ENCODE measurements at regions not wholly inside any gene's neighbourhood (a gene's known extent, or its start where the extent isn't known, plus 50 kb on each side); places are given as distances from the start of the nearest gene placed in this dataset.

GRCh38 chr2:212712466-212712865, 173.9 kb upstream of the ERBB4 start:
- DNase-seq (ENCODE audit: low read depth, low spot score) = no peak
- Histone ChIP-seq H3K27ac (ENCODE audit: low read depth, low read length) (peak overlapping the region; percentile 52), H3K4me3 (ENCODE audit: low read depth, low read length) (no peak overlapping the region), H3K9me3 (ENCODE audit: control insufficient read depth, insufficient read depth, low read length) (no peaks in the 10 kb centered on the region), H3K27me3 (ENCODE audit: control insufficient read depth, insufficient read depth, low read length) (no peaks in the 10 kb centered on the region)
- ChIA-PET POLR2A (no interaction called here), CTCF (no interaction called here)
- TF ChIP-seq CTCF (IDR thresholded peaks at IDR 0.05; ENCODE audit: low read depth, low read length) = no peak

- Histone ChIP-seq H3K27ac (ENCODE audit: low read depth, low read length) (no peak overlapping the region), H3K27me3 (ENCODE audit: control insufficient read depth, insufficient read depth, low read length) (no peaks in the 10 kb centered on the region), H3K4me3 (ENCODE audit: low read depth, low read length) (no peak overlapping the region), H3K9me3 (ENCODE audit: control insufficient read depth, insufficient read depth, low read length) (no peaks in the 10 kb centered on the region)
- ChIA-PET CTCF (no interaction called here), POLR2A (no interaction called here)
- peak; percentile 68 for DNase-seq (ENCODE audit: low read depth, low spot score)
- TF ChIP-seq CTCF (IDR thresholded peaks at IDR 0.05; ENCODE audit: low read depth, low read length) = no peak
Measured at GRCh38 chr2:212711856-212712255, 173.3 kb upstream of the ERBB4 start.

- Histone ChIP-seq H3K27ac (ENCODE audit: low read depth, low read length) (no peak overlapping the region), H3K4me3 (ENCODE audit: low read depth, low read length) (no peak overlapping the region), H3K27me3 (ENCODE audit: control insufficient read depth, insufficient read depth, low read length) (no peaks in the 10 kb centered on the region), H3K9me3 (ENCODE audit: control insufficient read depth, insufficient read depth, low read length) (no peaks in the 10 kb centered on the region)
- ChIA-PET POLR2A (no interaction called here), CTCF (interaction anchor here (1.9 kb wide), 1 partner anchor 23 kb away, joined by 6 read pairs; no protein-coding TSS in a partner anchor)
- DNase-seq (ENCODE audit: low read depth, low spot score) = no peak
- no peak for TF ChIP-seq CTCF (IDR thresholded peaks at IDR 0.05; ENCODE audit: low read depth, low read length)
Measured at GRCh38 chr2:212709280-212709679, 170.7 kb upstream of the ERBB4 start.

- no peaks in the 10 kb centered on the region for H3K27me3 ChIP-seq (ENCODE audit: control insufficient read depth, insufficient read depth, low read length)
- H3K27ac ChIP-seq (ENCODE audit: low read depth, low read length) = no peak overlapping the region
- ChIA-PET POLR2A (no interaction called here), CTCF (interaction anchor here (1.9 kb wide), 1 partner anchor 22 kb away, joined by 6 read pairs; no protein-coding TSS in a partner anchor)
- H3K4me3 ChIP-seq (ENCODE audit: low read depth, low read length) = no peak overlapping the region
- no peaks in the 10 kb centered on the region for H3K9me3 ChIP-seq (ENCODE audit: control insufficient read depth, insufficient read depth, low read length)
- no peak for TF ChIP-seq CTCF (IDR thresholded peaks at IDR 0.05; ENCODE audit: low read depth, low read length)
- DNase-seq (ENCODE audit: low read depth, low spot score) = no peak
Measured at GRCh38 chr2:212708355-212708754, 169.8 kb upstream of the ERBB4 start.

GRCh38 chr2:212695426-212695825, 156.8 kb upstream of the ERBB4 start:
- no peak overlapping the region for H3K27ac ChIP-seq (ENCODE audit: low read depth, low read length)
- TF ChIP-seq CTCF (IDR thresholded peaks at IDR 0.05; ENCODE audit: low read depth, low read length) = no peak
- ChIA-PET POLR2A (interaction anchor here (0.7 kb wide), 1 partner anchor 342 kb away, joined by 5 read pairs; no protein-coding TSS in a partner anchor), CTCF (interaction anchor here (1.7 kb wide), 1 partner anchor 9 kb away, joined by 7 read pairs; no protein-coding TSS in a partner anchor)
- no peaks in the 10 kb centered on the region for H3K27me3 ChIP-seq (ENCODE audit: control insufficient read depth, insufficient read depth, low read length)
- no peak overlapping the region for H3K4me3 ChIP-seq (ENCODE audit: low read depth, low read length)
- H3K9me3 ChIP-seq (ENCODE audit: control insufficient read depth, insufficient read depth, low read length) = no peaks in the 10 kb centered on the region
- DNase-seq (ENCODE audit: low read depth, low spot score) = no peak
